HepG2 (cell line): ENCODE measurements at regions not wholly inside any gene's neighbourhood (a gene's known extent, or its start where the extent isn't known, plus 50 kb on each side); places are given as distances from the start of the nearest gene placed in this dataset.

Source experiments
- ATAC-seq: fragments of 200-7000 bp; cut with Tn5 transposase; 3 replicates; pipeline ENCODE4 v1.9.1; 2020; ENCODE audit warnings: mild to moderate bottlenecking, moderate library complexity
- BruUV-seq: library from RNA; stranded (reverse); fragments of 400-500 nt; replicated peaks from 2 replicates; lab custom pipeline; 2021; lab: Mats Ljungman, UMichigan
- CTCF ChIA-PET: fragments of 300-600 bp; formaldehyde crosslinking; extraction: SDS; loops from one replicate; lab custom pipeline; 2021; ENCODE audit warnings: low total read pairs, inconsistent platforms, low intra/inter-chr PET ratio; lab: Yijun Ruan, JAX
- POLR2A ChIA-PET: fragments of 350-600 bp; sonication (Branson Sonifier 250); formaldehyde crosslinking; loops from one replicate; lab custom pipeline; 2020; ENCODE audit warnings: antibody characterized with exemption, inconsistent platforms; lab: Yijun Ruan, JAX
- DNase-seq: peaks from one replicate; pipeline ENCODE4 v3.0.0-alpha.2; 2015; ENCODE audit warnings: low spot score
- FAIRE-seq: peaks from 3 replicates; lab custom pipeline; 2011; peaks lifted over from hg19 to GRCh38; lab: Jason Lieb, UNC
- H2AFZ ChIP-seq: one replicate; pipeline ENCODE4 v1.6.1; 2011; ENCODE audit warnings: low read length, inconsistent platforms
- H3K27ac ChIP-seq: fragments of 300-600 bp; 3 replicates; pipeline ENCODE4 v1.8.0; 2011; ENCODE audit warnings: mixed run types, mild to moderate bottlenecking, mixed read lengths, low read length, inconsistent platforms; ENCODE audit not compliant: insufficient read depth; ENCODE audit errors: extremely low read length
- H3K27me3 ChIP-seq, 2 experiments: fragments of 200-600 bp in 1 of 2; 2 replicates in 1 of 2; 3 replicates in 1 of 2; pipeline versions ENCODE4 v1.6.0 to v1.8.0; 2011; ENCODE audit warnings: low read length in 2 of 2, mild to moderate bottlenecking in 2 of 2, moderate library complexity in 2 of 2, inconsistent platforms in 1 of 2; ENCODE audit not compliant: insufficient read depth in 2 of 2, control insufficient read depth in 1 of 2
- H3K36me3 ChIP-seq, 2 experiments: fragments of 200-600 bp in 1 of 2; replicated peaks in 1 of 2; 2 replicates in 1 of 2; 3 replicates in 1 of 2; pipeline versions ENCODE4 v1.5.1 to v1.8.0; 2011; ENCODE audit warnings: low read length in 2 of 2, inconsistent platforms in 1 of 2; ENCODE audit not compliant: insufficient read depth in 2 of 2, control insufficient read depth in 1 of 2
- H3K4me1 ChIP-seq: 2 replicates; pipeline ENCODE4 v1.5.1; 2012; ENCODE audit warnings: low read length, inconsistent platforms; ENCODE audit not compliant: insufficient read depth
- H3K4me2 ChIP-seq: 2 replicates; pipeline ENCODE4 v1.6.0; 2011; ENCODE audit warnings: low read depth, low read length, inconsistent platforms
- H3K4me3 ChIP-seq, 3 experiments: fragments of 200-600 bp in 1 of 3; sonication (generic), shearing (Covaris generic) in 1 of 3; replicated peaks in 1 of 3; 2 replicates each; pipeline ENCODE4 v1.5.1; 2011 to 2016; ENCODE audit warnings: low read length in 3 of 3, inconsistent platforms in 2 of 3, low read depth in 2 of 3, mild to moderate bottlenecking in 2 of 3, control low read depth in 1 of 3, mixed read lengths in 1 of 3; ENCODE audit not compliant: insufficient read depth in 1 of 3
- H3K79me2 ChIP-seq: one replicate; pipeline ENCODE4 v1.6.1; 2011; ENCODE audit warnings: low read length, inconsistent platforms; ENCODE audit not compliant: insufficient read depth
- H3K9ac ChIP-seq: 2 replicates; pipeline ENCODE4 v1.6.0; 2011; ENCODE audit warnings: mild to moderate bottlenecking, low read depth, low read length, inconsistent platforms; ENCODE audit not compliant: insufficient read depth
- H3K9me3 ChIP-seq: 2 replicates; pipeline ENCODE4 v1.5.1; 2012; ENCODE audit warnings: mild to moderate bottlenecking, low read length
- H4K20me1 ChIP-seq: 2 replicates; pipeline ENCODE4 v1.6.0; 2011; ENCODE audit warnings: inconsistent platforms, mild to moderate bottlenecking, low read length, moderate library complexity; ENCODE audit not compliant: insufficient read depth
- CENPT ChIP-seq: sonication (generic); formaldehyde crosslinking; IDR thresholded peaks from 2 replicates; pipeline ENCODE4 v1.8.0; 2022; ENCODE audit warnings: low read depth, mild to moderate bottlenecking, moderate library complexity, missing genetic modification reagents
- HIVEP1 ChIP-seq: sonication (generic); formaldehyde crosslinking; IDR thresholded peaks from 2 replicates; pipeline ENCODE4 v1.4.0; 2020; ENCODE audit warnings: mild to moderate bottlenecking, missing genetic modification reagents
- IRX3 ChIP-seq: sonication (generic); formaldehyde crosslinking; IDR thresholded peaks from 2 replicates; pipeline ENCODE4 v1.8.1; 2023; ENCODE audit warnings: mild to moderate bottlenecking, low read depth, missing genetic modification reagents, borderline replicate concordance
- MIXL1 ChIP-seq: IDR thresholded peaks from 2 replicates; pipeline ENCODE4 v1.6.1; 2016
- MLLT10 ChIP-seq: sonication (generic); formaldehyde crosslinking; IDR thresholded peaks from 2 replicates; pipeline ENCODE4 v1.4.0; 2020; ENCODE audit warnings: missing genetic modification reagents
- NAIF1 ChIP-seq: sonication (generic); formaldehyde crosslinking; IDR thresholded peaks from 2 replicates; pipeline ENCODE4 v1.5.0; 2020; ENCODE audit warnings: mild to moderate bottlenecking, missing genetic modification reagents, borderline replicate concordance
- NFE2 ChIP-seq: sonication (generic); formaldehyde crosslinking; IDR thresholded peaks from 2 replicates; pipeline ENCODE4 v1.4.0; 2020; ENCODE audit warnings: missing genetic modification reagents
- ONECUT2 ChIP-seq: sonication (generic); formaldehyde crosslinking; IDR thresholded peaks from 2 replicates; pipeline ENCODE4 v1.4.0; 2020; ENCODE audit warnings: missing genetic modification reagents
- RBFOX2 ChIP-seq: fragments of 200-400 bp; formaldehyde crosslinking; IDR thresholded peaks from 2 replicates; pipeline ENCODE4 v1.6.1; 2017; ENCODE audit warnings: low read depth, mild to moderate bottlenecking, low read length
- SALL2 ChIP-seq: sonication (generic); formaldehyde crosslinking; IDR thresholded peaks from 2 replicates; pipeline ENCODE4 v1.8.1; 2023; ENCODE audit warnings: mild to moderate bottlenecking, missing genetic modification reagents, inconsistent platforms
- TBP ChIP-seq: sonication (generic); formaldehyde crosslinking; IDR thresholded peaks from 2 replicates; pipeline ENCODE4 v1.5.0; 2020; ENCODE audit warnings: missing genetic modification reagents
- ZMYM2 ChIP-seq: sonication (generic); formaldehyde crosslinking; IDR thresholded peaks from 2 replicates; pipeline ENCODE4 v1.8.0; 2022; ENCODE audit warnings: mild to moderate bottlenecking, missing genetic modification reagents
- ZNF496 ChIP-seq: sonication (generic); formaldehyde crosslinking; IDR thresholded peaks from 2 replicates; pipeline ENCODE4 v1.8.1; 2023; ENCODE audit warnings: mild to moderate bottlenecking, moderate library complexity, missing genetic modification reagents; ENCODE audit not compliant: insufficient replicate concordance
- ZNF605 ChIP-seq: sonication (generic); formaldehyde crosslinking; IDR thresholded peaks from 2 replicates; pipeline ENCODE4 v1.8.0; 2022; ENCODE audit warnings: mild to moderate bottlenecking, missing genetic modification reagents
- WGBS: methylation state at CpG from one replicate; pipeline ENCODE4 v1.1.6; 2017; ENCODE audit warnings: low lambda C conversion rate; 5-methylcytosine and 5-hydroxymethylcytosine counted together
- in situ Hi-C: cut with HindIII; loops from 2 replicates; pipeline ENCODE4 v1.10.0; 2017; ENCODE audit warnings: low pct_unique_long_range_greater_than_20kb; ENCODE audit not compliant: extremely low pct_ligation_motif_present
- intact Hi-C: fragments of 100-400 bp; cut with micrococcal nuclease; formaldehyde crosslinking; loops from one replicate; pipeline ENCODE4 v1.10.0; 2022; ENCODE audit not compliant: unreplicated experiment
- TF ChIP-seq, protein P1 (sequence below): IDR thresholded peaks from 2 replicates; pipeline ENCODE4 v1.6.1; 2016; ENCODE audit warnings: control low read depth

DNA sequence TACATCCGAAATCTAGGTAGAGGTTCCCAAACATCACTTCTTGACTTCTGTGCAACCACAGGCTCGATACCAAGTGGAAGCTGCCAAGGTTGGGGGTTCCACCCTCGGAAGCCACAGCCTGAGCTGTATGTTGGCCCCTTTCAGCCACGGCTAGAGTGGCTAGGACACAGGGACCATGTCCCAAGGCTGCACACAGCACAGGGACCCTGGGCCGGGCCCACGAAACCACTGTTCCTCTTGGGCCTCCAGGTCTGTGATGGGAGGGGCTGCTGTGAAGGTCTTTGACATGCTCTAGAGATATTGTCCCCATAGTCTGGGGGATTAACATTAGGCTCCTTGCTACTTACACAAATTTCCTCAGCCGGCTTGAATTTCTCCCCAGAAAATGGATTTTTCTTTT lies 460.6 kb downstream of the ISL1 start:
- no peak overlapping the region for H3K27ac ChIP-seq
- H3K36me3 ChIP-seq = no peaks in the 10 kb centered on the region
- H3K9me3 ChIP-seq = no peaks in the 10 kb centered on the region
- H3K4me2 ChIP-seq = no peak overlapping the region
- TF ChIP-seq ZNF605 (CRISPR knock-in tag) (no peak), ONECUT2 (no peak), ZMYM2 (CRISPR knock-in tag) (no peak), RBFOX2 (no peak), MLLT10 (no peak), NFE2 (CRISPR knock-in tag) (no peak), NAIF1 (no peak), MIXL1 (no peak), CENPT (CRISPR knock-in tag) (no peak), ZNF496 (CRISPR knock-in tag) (no peak), SALL2 (CRISPR knock-in tag) (no peak), TBP (CRISPR knock-in tag) (no peak), IRX3 (CRISPR knock-in tag) (no peak), HIVEP1 (no peak)
- TF ChIP-seq, protein P1, sequence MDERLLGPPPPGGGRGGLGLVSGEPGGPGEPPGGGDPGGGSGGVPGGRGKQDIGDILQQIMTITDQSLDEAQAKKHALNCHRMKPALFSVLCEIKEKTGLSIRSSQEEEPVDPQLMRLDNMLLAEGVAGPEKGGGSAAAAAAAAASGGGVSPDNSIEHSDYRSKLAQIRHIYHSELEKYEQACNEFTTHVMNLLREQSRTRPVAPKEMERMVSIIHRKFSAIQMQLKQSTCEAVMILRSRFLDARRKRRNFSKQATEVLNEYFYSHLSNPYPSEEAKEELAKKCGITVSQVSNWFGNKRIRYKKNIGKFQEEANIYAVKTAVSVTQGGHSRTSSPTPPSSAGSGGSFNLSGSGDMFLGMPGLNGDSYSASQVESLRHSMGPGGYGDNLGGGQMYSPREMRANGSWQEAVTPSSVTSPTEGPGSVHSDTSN (CRISPR knock-in tag) = no peak
- no peak overlapping the region for H2AFZ ChIP-seq
- CTCF ChIA-PET = no interaction called here
- ATAC-seq = no peak
- POLR2A ChIA-PET = no interaction called here
- no peaks in the 10 kb centered on the region for H3K4me1 ChIP-seq
- no peak for FAIRE-seq
- BruUV-seq = no TSS peak
- H3K9ac ChIP-seq = no peak overlapping the region
- no peaks in the 10 kb centered on the region for H4K20me1 ChIP-seq
- no peaks in the 10 kb centered on the region for H3K79me2 ChIP-seq
- H3K27me3 ChIP-seq = no peaks in the 10 kb centered on the region
- in situ Hi-C loops (no loop called here), intact Hi-C loops (no loop called here)
- no peak overlapping the region for H3K4me3 ChIP-seq
- WGBS = 92% methylated on average over 1 of the region's 7 CpGs
- no peak for DNase-seq
